ENCODE measurements at regions not wholly inside any gene's neighbourhood (a gene's known extent, or its start where the extent isn't known, plus 50 kb on each side); places are given as distances from the start of the nearest gene placed in this dataset.

DNA sequence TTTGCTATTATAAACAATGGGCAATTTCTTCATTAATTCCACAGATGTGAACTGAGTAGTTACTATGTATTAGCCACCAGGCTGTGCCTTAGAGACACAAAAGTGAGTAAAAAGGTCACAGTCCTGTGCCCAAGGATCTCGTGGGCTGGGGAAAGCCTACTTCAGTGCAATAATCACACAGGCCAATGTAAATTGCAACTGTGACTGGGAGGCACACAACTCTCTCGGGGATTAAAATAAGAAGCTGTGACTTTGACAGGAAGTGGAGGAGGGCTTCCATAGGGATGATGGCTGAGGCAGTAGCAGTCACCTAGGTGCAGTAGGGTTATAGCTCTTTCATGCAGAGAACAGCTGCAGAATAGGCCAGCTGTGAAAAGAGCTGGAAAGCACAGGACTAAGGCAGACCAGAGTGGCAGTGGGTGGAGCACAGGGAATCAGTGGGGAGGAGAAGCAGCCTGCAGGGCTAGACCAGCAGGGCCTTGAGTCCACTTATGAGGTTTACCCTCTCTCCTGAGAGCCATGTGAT is 121.9 kb downstream of the MAB21L3 start (continued):
- no peak for TF ChIP-seq STAT1 (IDR thresholded peaks at IDR 0.05; ENCODE audit: unreplicated experiment)

DNA sequence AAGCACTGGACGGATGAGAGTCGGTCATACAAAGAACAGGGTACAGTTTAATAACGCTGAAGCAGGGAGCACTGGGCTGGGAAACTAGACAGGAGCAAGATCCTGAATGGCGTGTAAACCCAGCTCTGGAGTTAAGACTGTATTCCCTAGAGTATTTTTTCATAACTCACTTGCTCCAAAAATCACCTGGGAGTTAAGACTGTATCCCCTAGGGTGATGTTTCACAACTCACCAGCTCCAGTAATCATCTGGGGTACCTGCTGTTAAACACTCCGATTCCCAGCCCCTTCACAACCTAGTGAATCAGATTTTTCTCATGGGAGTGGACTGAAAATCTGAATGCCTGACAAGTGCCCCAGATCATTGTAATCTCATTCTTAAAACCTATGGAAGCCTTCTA is 123.2 kb downstream of the MAB21L3 start:
- Histone ChIP-seq H2AFZ (no peak overlapping the region), H3F3A (replicated peaks; ENCODE audit: low read depth) (no peaks in the 10 kb centered on the region), H3K4me1 (ENCODE audit: insufficient read depth) (0 out of 2 replicates have a peak, but pooled peaks cover 3% of the 10 kb centered on the region), H3K4me3 (no peak overlapping the region), H3K4me2 (no peak overlapping the region), H3K9me2 (ENCODE audit: insufficient read depth) (no peaks in the 10 kb centered on the region), H3K27ac (ENCODE audit: low read depth) (no peak overlapping the region), H3K79me2 (replicated peaks; ENCODE audit: insufficient read depth) (no peaks in the 10 kb centered on the region), H3K27me3 (ENCODE audit: insufficient read depth) (no peaks in the 10 kb centered on the region), H4K20me1 (replicated peaks; ENCODE audit: insufficient read depth) (no peaks in the 10 kb centered on the region), H3K36me3 (ENCODE audit: insufficient read depth) (no peaks in the 10 kb centered on the region)
- Mint-ChIP-seq H3K27ac (no peak overlapping the region), H3K4me1 (peaks cover 15% of the 10 kb centered on the region), H3K4me3 (no peak overlapping the region), H3K36me3 (ENCODE audit: low read depth) (no peaks in the 10 kb centered on the region), H3K9me3 (no peaks in the 10 kb centered on the region), H3K27me3 (ENCODE audit: insufficient read depth, low read depth, poor library complexity) (peaks cover 11% of the 10 kb centered on the region)
- ATAC-seq: no peak
- TF ChIP-seq, protein P1, sequence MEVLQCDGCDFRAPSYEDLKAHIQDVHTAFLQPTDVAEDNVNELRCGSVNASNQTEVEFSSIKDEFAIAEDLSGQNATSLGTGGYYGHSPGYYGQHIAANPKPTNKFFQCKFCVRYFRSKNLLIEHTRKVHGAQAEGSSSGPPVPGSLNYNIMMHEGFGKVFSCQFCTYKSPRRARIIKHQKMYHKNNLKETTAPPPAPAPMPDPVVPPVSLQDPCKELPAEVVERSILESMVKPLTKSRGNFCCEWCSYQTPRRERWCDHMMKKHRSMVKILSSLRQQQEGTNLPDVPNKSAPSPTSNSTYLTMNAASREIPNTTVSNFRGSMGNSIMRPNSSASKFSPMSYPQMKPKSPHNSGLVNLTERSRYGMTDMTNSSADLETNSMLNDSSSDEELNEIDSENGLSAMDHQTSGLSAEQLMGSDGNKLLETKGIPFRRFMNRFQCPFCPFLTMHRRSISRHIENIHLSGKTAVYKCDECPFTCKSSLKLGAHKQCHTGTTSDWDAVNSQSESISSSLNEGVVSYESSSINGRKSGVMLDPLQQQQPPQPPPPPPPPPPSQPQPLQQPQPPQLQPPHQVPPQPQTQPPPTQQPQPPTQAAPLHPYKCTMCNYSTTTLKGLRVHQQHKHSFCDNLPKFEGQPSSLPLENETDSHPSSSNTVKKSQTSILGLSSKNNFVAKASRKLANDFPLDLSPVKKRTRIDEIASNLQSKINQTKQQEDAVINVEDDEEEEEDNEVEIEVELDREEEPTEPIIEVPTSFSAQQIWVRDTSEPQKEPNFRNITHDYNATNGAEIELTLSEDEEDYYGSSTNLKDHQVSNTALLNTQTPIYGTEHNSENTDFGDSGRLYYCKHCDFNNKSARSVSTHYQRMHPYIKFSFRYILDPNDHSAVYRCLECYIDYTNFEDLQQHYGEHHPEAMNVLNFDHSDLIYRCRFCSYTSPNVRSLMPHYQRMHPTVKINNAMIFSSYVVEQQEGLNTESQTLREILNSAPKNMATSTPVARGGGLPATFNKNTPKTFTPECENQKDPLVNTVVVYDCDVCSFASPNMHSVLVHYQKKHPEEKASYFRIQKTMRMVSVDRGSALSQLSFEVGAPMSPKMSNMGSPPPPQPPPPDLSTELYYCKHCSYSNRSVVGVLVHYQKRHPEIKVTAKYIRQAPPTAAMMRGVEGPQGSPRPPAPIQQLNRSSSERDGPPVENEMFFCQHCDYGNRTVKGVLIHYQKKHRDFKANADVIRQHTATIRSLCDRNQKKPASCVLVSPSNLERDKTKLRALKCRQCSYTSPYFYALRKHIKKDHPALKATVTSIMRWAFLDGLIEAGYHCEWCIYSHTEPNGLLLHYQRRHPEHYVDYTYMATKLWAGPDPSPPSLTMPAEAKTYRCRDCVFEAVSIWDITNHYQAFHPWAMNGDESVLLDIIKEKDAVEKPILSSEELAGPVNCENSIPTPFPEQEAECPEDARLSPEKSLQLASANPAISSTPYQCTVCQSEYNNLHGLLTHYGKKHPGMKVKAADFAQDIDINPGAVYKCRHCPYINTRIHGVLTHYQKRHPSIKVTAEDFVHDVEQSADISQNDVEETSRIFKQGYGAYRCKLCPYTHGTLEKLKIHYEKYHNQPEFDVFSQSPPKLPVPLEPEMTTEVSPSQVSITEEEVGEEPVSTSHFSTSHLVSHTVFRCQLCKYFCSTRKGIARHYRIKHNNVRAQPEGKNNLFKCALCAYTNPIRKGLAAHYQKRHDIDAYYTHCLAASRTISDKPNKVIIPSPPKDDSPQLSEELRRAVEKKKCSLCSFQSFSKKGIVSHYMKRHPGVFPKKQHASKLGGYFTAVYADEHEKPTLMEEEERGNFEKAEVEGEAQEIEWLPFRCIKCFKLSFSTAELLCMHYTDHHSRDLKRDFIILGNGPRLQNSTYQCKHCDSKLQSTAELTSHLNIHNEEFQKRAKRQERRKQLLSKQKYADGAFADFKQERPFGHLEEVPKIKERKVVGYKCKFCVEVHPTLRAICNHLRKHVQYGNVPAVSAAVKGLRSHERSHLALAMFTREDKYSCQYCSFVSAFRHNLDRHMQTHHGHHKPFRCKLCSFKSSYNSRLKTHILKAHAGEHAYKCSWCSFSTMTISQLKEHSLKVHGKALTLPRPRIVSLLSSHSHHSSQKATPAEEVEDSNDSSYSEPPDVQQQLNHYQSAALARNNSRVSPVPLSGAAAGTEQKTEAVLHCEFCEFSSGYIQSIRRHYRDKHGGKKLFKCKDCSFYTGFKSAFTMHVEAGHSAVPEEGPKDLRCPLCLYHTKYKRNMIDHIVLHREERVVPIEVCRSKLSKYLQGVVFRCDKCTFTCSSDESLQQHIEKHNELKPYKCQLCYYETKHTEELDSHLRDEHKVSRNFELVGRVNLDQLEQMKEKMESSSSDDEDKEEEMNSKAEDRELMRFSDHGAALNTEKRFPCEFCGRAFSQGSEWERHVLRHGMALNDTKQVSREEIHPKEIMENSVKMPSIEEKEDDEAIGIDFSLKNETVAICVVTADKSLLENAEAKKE (CRISPR knock-in tag; IDR thresholded peaks at IDR 0.05): no peak
- TF ChIP-seq EZH2phosphoT487 (IDR thresholded peaks at IDR 0.05; ENCODE audit: unreplicated experiment) (no peak), STAT1 (IDR thresholded peaks at IDR 0.05; ENCODE audit: unreplicated experiment) (no peak), EZH2 (IDR thresholded peaks at IDR 0.05; ENCODE audit: low read depth, unreplicated experiment) (no peak)
- TF ChIP-seq, protein P2, sequence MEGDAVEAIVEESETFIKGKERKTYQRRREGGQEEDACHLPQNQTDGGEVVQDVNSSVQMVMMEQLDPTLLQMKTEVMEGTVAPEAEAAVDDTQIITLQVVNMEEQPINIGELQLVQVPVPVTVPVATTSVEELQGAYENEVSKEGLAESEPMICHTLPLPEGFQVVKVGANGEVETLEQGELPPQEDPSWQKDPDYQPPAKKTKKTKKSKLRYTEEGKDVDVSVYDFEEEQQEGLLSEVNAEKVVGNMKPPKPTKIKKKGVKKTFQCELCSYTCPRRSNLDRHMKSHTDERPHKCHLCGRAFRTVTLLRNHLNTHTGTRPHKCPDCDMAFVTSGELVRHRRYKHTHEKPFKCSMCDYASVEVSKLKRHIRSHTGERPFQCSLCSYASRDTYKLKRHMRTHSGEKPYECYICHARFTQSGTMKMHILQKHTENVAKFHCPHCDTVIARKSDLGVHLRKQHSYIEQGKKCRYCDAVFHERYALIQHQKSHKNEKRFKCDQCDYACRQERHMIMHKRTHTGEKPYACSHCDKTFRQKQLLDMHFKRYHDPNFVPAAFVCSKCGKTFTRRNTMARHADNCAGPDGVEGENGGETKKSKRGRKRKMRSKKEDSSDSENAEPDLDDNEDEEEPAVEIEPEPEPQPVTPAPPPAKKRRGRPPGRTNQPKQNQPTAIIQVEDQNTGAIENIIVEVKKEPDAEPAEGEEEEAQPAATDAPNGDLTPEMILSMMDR (conservative IDR thresholded peaks at IDR 0.05; ENCODE audit: low read depth in 2 of 2): no peak
- DNase-seq (ENCODE audit: low spot score): no peak
